Kidney (tissue), 13 donors: ENCODE measurements at regions not wholly inside any gene's neighbourhood (a gene's known extent, or its start where the extent isn't known, plus 50 kb on each side); places are given as distances from the start of the nearest gene placed in this dataset.

Source experiments
- DNase-seq, 5 donors: peaks; one replicate each; pipeline ENCODE4 v3.0.0-alpha.2; 2013 to 2020
- FAIRE-seq: peaks from 2 replicates; lab custom pipeline; 2012; peaks lifted over from hg19 to GRCh38; lab: Jason Lieb, UNC
- H3K27ac ChIP-seq, 2 donors: one replicate each; pipeline ENCODE4 v1.7.0; 2013; ENCODE audit warnings: low read depth in 2 of 2, low read length in 2 of 2, inconsistent platforms in 1 of 2
- H3K27me3 ChIP-seq: one replicate; pipeline ENCODE4 v1.7.1; 2013; ENCODE audit warnings: low read length, inconsistent platforms; ENCODE audit not compliant: control insufficient read depth, insufficient read depth
- H3K36me3 ChIP-seq, 3 donors: one replicate each; pipeline versions ENCODE4 v1.7.0 to v1.7.1; 2013; ENCODE audit warnings: low read length in 3 of 3, control low read depth in 1 of 3, inconsistent platforms in 1 of 3; ENCODE audit not compliant: insufficient read depth in 3 of 3, control insufficient read depth in 2 of 3
- H3K4me1 ChIP-seq, 3 donors: one replicate each; pipeline versions ENCODE4 v1.7.0 to v1.7.1; 2013; ENCODE audit warnings: low read length in 3 of 3, inconsistent platforms in 1 of 3, low read depth in 1 of 3; ENCODE audit not compliant: control insufficient read depth in 2 of 3, insufficient read depth in 2 of 3
- H3K4me3 ChIP-seq, 3 donors: one replicate each; pipeline versions ENCODE4 v1.7.0 to v1.8.1; 2013; ENCODE audit warnings: low read length in 3 of 3, control low read depth in 1 of 3, inconsistent platforms in 1 of 3
- H3K9ac ChIP-seq, 3 donors: one replicate each; pipeline versions ENCODE4 v1.7.0 to v1.7.1; 2013; ENCODE audit warnings: low read length in 3 of 3, control low read depth in 1 of 3, inconsistent platforms in 1 of 3
- H3K9me3 ChIP-seq, 3 donors: one replicate each; pipeline versions ENCODE4 v1.7.0 to v1.7.1; 2013; ENCODE audit warnings: low read length in 3 of 3, control low read depth in 1 of 3, inconsistent platforms in 1 of 3; ENCODE audit not compliant: control insufficient read depth in 2 of 3, insufficient read depth in 1 of 3
- CTCF ChIP-seq: IDR thresholded peaks from 3 replicates; pipeline ENCODE4 v1.5.1; 2012; ENCODE audit warnings: mild to moderate bottlenecking, moderate library complexity, borderline replicate concordance; ENCODE audit not compliant: insufficient read depth; ENCODE audit errors: extremely low read depth
- intact Hi-C: fragments of 100-400 bp; cut with DNase I; formaldehyde crosslinking; loops from one replicate; pipeline ENCODE4 v1.11.1; 2022
- donor health status: control.
- donor health status: control.
- donor health status: control.
- donor health status: control.
- donor health status: control.
- donor health status: DM: yes; HTN: yes; CAD: no.
- donor health status: Normal renal cell carcinoma (clear cell type).

- no peak for DNase-seq
- Histone ChIP-seq H3K9ac (no peak overlapping the region), H3K36me3 (no peaks in the 10 kb centered on the region), H3K4me3 (no peak overlapping the region), H3K27ac (no peak overlapping the region), H3K27me3 (no peaks in the 10 kb centered on the region), H3K4me1 (no peaks in the 10 kb centered on the region), H3K9me3 (no peaks in the 10 kb centered on the region)
- intact Hi-C loops = no loop called here
- TF ChIP-seq CTCF = no peak
- no peak for FAIRE-seq
Measured at GRCh38 chr1:90564164-90564563, 152.9 kb downstream of the BARHL2 start.

- no peak for TF ChIP-seq CTCF
- no peak for DNase-seq
- Histone ChIP-seq H3K4me1 (no peaks in the 10 kb centered on the region), H3K4me3 (no peak overlapping the region), H3K27me3 (no peaks in the 10 kb centered on the region), H3K9me3 (no peaks in the 10 kb centered on the region), H3K9ac (no peak overlapping the region), H3K27ac (no peak overlapping the region), H3K36me3 (no peaks in the 10 kb centered on the region)
- intact Hi-C loops = no loop called here
- FAIRE-seq = no peak
Measured at GRCh38 chr1:90562892-90563291, 154.2 kb downstream of the BARHL2 start.

- H3K9ac ChIP-seq = no peak overlapping the region
- no peaks in the 10 kb centered on the region for H3K36me3 ChIP-seq
- DNase-seq = no peak
- no peak overlapping the region for H3K27ac ChIP-seq
- H3K4me1 ChIP-seq = no peaks in the 10 kb centered on the region
- H3K27me3 ChIP-seq = no peaks in the 10 kb centered on the region
- TF ChIP-seq CTCF = no peak
- H3K9me3 ChIP-seq = no peaks in the 10 kb centered on the region
- intact Hi-C loops = no loop called here
- H3K4me3 ChIP-seq = no peak overlapping the region
- FAIRE-seq = no peak
Measured at GRCh38 chr1:90561911-90562310, 155.2 kb downstream of the BARHL2 start.

- intact Hi-C loops = no loop called here
- H3K9ac ChIP-seq = no peak overlapping the region
- TF ChIP-seq CTCF = no peak
- no peaks in the 10 kb centered on the region for H3K36me3 ChIP-seq
- FAIRE-seq = no peak
- H3K4me1 ChIP-seq = no peaks in the 10 kb centered on the region
- no peak overlapping the region for H3K27ac ChIP-seq
- H3K4me3 ChIP-seq = no peak overlapping the region
- no peaks in the 10 kb centered on the region for H3K27me3 ChIP-seq
- DNase-seq = peak in 1 of 5 donors; percentile 10
- H3K9me3 ChIP-seq = no peaks in the 10 kb centered on the region
Measured at GRCh38 chr1:90561103-90561783, 155.9 kb downstream of the BARHL2 start.
